Stimulated activated CD8-positive, alpha-beta memory T cell treated with anti-CD3 and anti-CD28 coated beads, Interleukin-7, amount 100 ng/mL, for 24 hours (primary cell): ENCODE measurements at regions not wholly inside any gene's neighbourhood (a gene's known extent, or its start where the extent isn't known, plus 50 kb on each side); places are given as distances from the start of the nearest gene placed in this dataset.

Experiments
- DNase-seq: peaks from one replicate; pipeline ENCODE4 v3.0.0-alpha.2; 2020; ENCODE audit warnings: low read depth

GRCh38 chr2:121162893-121163292 lies 122.1 kb downstream of the TFCP2L1 start:
- DNase-seq = no peak

GRCh38 chr2:121164042-121164441 lies 121.0 kb downstream of the TFCP2L1 start:
- DNase-seq = no peak

- no peak for DNase-seq
Measured at GRCh38 chr2:121165038-121165542, 119.9 kb downstream of the TFCP2L1 start.
